ENCODE measurements at regions not wholly inside any gene's neighbourhood (a gene's known extent, or its start where the extent isn't known, plus 50 kb on each side); places are given as distances from the start of the nearest gene placed in this dataset.

GRCh38 chr1:239771550-239771949 is 320.1 kb upstream of the FMN2 start:
- no peak for TF ChIP-seq POLR2AphosphoS5 (IDR thresholded peaks at IDR 0.05; ENCODE audit: insufficient read depth in 1 of 2, low read depth in 1 of 2)
- TF ChIP-seq POLR2A (IDR thresholded peaks at IDR 0.05), result no peak
- no peak for TF ChIP-seq CTCF (IDR thresholded peaks at IDR 0.05)
- no peaks in the 10 kb centered on the region for H3K36me3 ChIP-seq
- no peak overlapping the region for H3K27ac ChIP-seq
- no peak overlapping the region for H3K4me3 ChIP-seq
- H3K9me3 ChIP-seq, result no peaks in the 10 kb centered on the region
- intact Hi-C loops (cut with DNase I), result no loop called here
- H3K27me3 ChIP-seq, result no peaks in the 10 kb centered on the region
- DNase-seq (ENCODE audit: extremely low spot score in 2 of 2), result no peak
- no peaks in the 10 kb centered on the region for H3K4me1 ChIP-seq

- H3K4me3 ChIP-seq, result no peak overlapping the region
- TF ChIP-seq POLR2AphosphoS5 (IDR thresholded peaks at IDR 0.05; ENCODE audit: insufficient read depth in 1 of 2, low read depth in 1 of 2) (no peak), POLR2A (IDR thresholded peaks at IDR 0.05) (no peak), CTCF (IDR thresholded peaks at IDR 0.05) (no peak)
- DNase-seq (ENCODE audit: extremely low spot score in 2 of 2), result no peak
- no peaks in the 10 kb centered on the region for H3K27me3 ChIP-seq
- H3K36me3 ChIP-seq, result no peaks in the 10 kb centered on the region
- H3K9me3 ChIP-seq, result no peaks in the 10 kb centered on the region
- H3K27ac ChIP-seq, result no peak overlapping the region
- H3K4me1 ChIP-seq, result no peaks in the 10 kb centered on the region
- intact Hi-C loops (cut with DNase I), result no loop called here
Observed at GRCh38 chr1:239772446-239772845, 319.2 kb upstream of the FMN2 start.

- H3K27ac ChIP-seq, result no peak overlapping the region
- no peak overlapping the region for H3K4me3 ChIP-seq
- H3K9me3 ChIP-seq, result no peaks in the 10 kb centered on the region
- no peaks in the 10 kb centered on the region for H3K27me3 ChIP-seq
- no peak for TF ChIP-seq CTCF (IDR thresholded peaks at IDR 0.05)
- TF ChIP-seq POLR2AphosphoS5 (IDR thresholded peaks at IDR 0.05; ENCODE audit: insufficient read depth in 1 of 2, low read depth in 1 of 2), result no peak
- no peak for TF ChIP-seq POLR2A (IDR thresholded peaks at IDR 0.05)
- DNase-seq (ENCODE audit: extremely low spot score in 2 of 2), result no peak
- H3K4me1 ChIP-seq, result no peaks in the 10 kb centered on the region
- intact Hi-C loops (cut with DNase I), result no loop called here
- H3K36me3 ChIP-seq, result no peaks in the 10 kb centered on the region
Observed at GRCh38 chr1:239775466-239775865, 316.2 kb upstream of the FMN2 start.

DNA sequence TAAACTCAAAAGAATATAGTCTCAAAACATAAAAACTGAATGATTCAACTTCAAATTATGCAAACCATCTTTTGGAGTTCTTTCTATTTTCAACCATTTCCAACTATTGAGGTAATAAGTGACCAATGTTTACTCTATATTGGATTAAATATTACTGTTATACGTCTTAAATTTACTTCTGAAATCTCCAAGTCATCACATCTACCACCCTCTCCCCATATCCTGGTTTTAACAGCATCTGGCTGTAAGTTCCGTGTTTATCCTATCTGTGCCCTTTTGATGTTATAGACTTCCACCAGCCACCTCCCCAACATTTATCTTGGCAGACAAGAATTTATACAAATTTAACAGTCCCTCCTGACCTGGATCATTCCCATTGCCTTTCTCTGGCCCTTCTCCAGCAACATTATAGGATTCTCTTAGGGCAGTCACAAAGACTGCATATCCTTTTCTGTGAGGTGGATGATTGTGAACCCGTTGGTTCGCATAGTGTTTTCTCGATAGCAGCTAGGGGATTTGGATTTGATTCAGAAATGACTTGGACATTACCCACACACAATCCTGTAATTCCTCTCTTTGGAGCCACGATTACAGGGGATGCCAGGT is 313.4 kb upstream of the FMN2 start:
- intact Hi-C loops (cut with DNase I), result no loop called here
- no peak overlapping the region for H3K4me3 ChIP-seq
- H3K27me3 ChIP-seq, result no peaks in the 10 kb centered on the region
- no peaks in the 10 kb centered on the region for H3K4me1 ChIP-seq
- H3K9me3 ChIP-seq, result no peaks in the 10 kb centered on the region
- no peaks in the 10 kb centered on the region for H3K36me3 ChIP-seq
- no peak for DNase-seq (ENCODE audit: extremely low spot score in 2 of 2)
- TF ChIP-seq POLR2A (IDR thresholded peaks at IDR 0.05) (no peak), CTCF (IDR thresholded peaks at IDR 0.05) (no peak), POLR2AphosphoS5 (IDR thresholded peaks at IDR 0.05; ENCODE audit: insufficient read depth in 1 of 2, low read depth in 1 of 2) (no peak)
- no peak overlapping the region for H3K27ac ChIP-seq

DNA sequence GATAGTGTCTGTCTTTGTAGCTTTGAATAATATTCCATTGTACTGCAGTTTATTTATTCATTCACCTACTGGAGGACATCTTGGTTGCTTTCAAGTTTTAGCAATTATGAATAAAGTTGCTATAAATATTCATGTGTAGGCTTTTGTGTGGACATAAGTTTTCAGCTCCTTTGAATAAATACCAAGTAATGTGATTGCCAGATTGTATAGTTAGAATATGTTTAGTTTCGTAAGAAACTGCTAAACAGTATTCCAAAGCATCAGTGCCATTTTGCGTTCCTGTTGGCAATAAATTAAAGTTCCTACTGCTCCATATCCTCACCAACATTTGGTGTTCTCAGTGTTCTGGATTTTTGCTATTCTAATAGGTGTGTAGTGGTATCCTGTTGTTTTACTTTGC is 311.7 kb upstream of the FMN2 start:
- no peak overlapping the region for H3K4me3 ChIP-seq
- TF ChIP-seq POLR2AphosphoS5 (IDR thresholded peaks at IDR 0.05; ENCODE audit: insufficient read depth in 1 of 2, low read depth in 1 of 2) (no peak), POLR2A (IDR thresholded peaks at IDR 0.05) (no peak)
- H3K27me3 ChIP-seq, result no peaks in the 10 kb centered on the region
- no peaks in the 10 kb centered on the region for H3K36me3 ChIP-seq
- no peaks in the 10 kb centered on the region for H3K9me3 ChIP-seq
- intact Hi-C loops (cut with DNase I), result no loop called here
- no peak overlapping the region for H3K27ac ChIP-seq
- H3K4me1 ChIP-seq, result no peaks in the 10 kb centered on the region
- DNase-seq (ENCODE audit: extremely low spot score in 2 of 2), result no peak

All from vagina (tissue), 2 donors.